Activated CD4-positive, alpha-beta T cell treated with anti-CD3 and anti-CD28 coated beads, Interleukin-2, amount 10 ng/mL, durations not matched to agents 7 days and 5 days (primary cell): ENCODE measurements at regions not wholly inside any gene's neighbourhood (a gene's known extent, or its start where the extent isn't known, plus 50 kb on each side); places are given as distances from the start of the nearest gene placed in this dataset.

Experiments
- CTCF ChIA-PET: fragments of 350-600 bp; sonication (Branson Sonifier 250); formaldehyde crosslinking; loops from one replicate; lab custom pipeline; 2021; ENCODE audit warnings: antibody characterized with exemption; lab: Charles Lee
- POLR2A ChIA-PET: fragments of 350-600 bp; sonication (Branson Sonifier 250); formaldehyde crosslinking; loops from one replicate; lab custom pipeline; 2021; ENCODE audit warnings: antibody characterized with exemption; lab: Charles Lee
- DNase-seq: peaks from one replicate; pipeline ENCODE4 v3.0.0-alpha.2; 2020
- H3K27ac Mint-ChIP-seq: one replicate; pipeline ENCODE4 v1.8.0; 2021; ENCODE audit warnings: mild to moderate bottlenecking, moderate library complexity, mixed read lengths
- H3K27me3 Mint-ChIP-seq: one replicate; pipeline ENCODE4 v1.8.0; 2021; ENCODE audit warnings: mixed read lengths
- H3K36me3 Mint-ChIP-seq: one replicate; pipeline ENCODE4 v1.8.0; 2021; ENCODE audit warnings: low read depth, mixed read lengths
- H3K4me1 Mint-ChIP-seq: one replicate; pipeline ENCODE4 v1.8.0; 2021; ENCODE audit warnings: mixed read lengths
- H3K4me3 Mint-ChIP-seq: one replicate; pipeline ENCODE4 v1.8.0; 2021; ENCODE audit warnings: mild to moderate bottlenecking, moderate library complexity, mixed read lengths
- H3K9me3 Mint-ChIP-seq: one replicate; pipeline ENCODE4 v1.8.0; 2021; ENCODE audit warnings: mixed read lengths

DNA sequence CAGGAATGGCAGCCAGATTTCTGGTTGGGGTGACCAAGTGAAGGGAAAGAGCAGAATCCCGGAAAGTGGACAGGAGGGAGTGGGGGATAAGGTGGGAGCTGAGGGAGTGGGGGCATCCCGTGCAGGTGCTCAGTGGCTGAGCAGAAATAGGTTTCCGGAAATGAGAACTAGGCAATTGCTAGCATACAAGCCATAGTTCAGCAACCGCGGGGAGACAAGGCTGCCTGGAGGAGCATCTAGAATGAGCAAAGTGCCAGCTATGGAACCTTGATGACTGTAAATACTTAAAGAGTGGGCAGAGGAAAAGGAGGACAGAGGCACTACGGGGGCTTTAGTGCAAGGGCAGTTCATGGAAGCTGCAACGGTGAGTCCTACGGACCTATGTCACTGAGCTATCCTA lies 220.2 kb downstream of the BCL11A start:
- H3K27me3 Mint-ChIP-seq, result peaks cover 4% of the 10 kb centered on the region
- ChIA-PET POLR2A (no interaction called here), CTCF (no interaction called here)
- no peaks in the 10 kb centered on the region for H3K36me3 Mint-ChIP-seq
- no peak overlapping the region for H3K27ac Mint-ChIP-seq
- no peak overlapping the region for H3K4me3 Mint-ChIP-seq
- no peak for DNase-seq
- no peaks in the 10 kb centered on the region for H3K9me3 Mint-ChIP-seq
- no peaks in the 10 kb centered on the region for H3K4me1 Mint-ChIP-seq

DNA sequence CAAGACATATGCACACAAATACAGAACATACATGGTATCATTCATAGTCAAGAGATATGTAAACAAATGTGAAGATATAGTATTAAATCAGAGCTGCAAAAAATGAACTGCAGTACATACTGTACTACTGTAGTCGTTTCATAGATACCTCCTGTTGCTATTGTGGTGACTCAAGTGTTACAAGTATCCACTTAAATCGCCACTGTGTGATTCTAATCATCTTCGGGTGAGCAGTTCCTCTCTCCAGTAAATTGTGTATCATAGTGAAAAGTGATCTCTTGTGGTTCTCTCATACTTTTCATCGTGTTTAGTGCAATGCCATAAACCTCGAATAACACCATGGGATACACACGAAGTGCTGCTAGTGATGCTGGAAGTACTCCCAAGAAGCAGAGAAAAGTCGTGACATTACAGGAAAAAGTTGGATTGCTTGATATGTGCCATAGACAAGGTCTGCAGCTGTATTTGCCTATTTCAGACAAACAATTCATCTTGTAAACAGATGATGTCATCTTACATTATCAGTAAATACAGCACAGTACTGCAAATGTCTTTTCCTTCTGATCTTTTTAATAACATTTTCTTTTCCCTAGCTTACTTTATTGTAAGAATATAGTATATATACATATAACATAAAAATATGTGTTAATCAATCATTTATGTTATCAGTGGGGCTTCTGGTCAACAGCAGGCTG lies 222.2 kb downstream of the BCL11A start:
- peaks cover 2% of the 10 kb centered on the region for H3K9me3 Mint-ChIP-seq
- H3K27ac Mint-ChIP-seq, result no peak overlapping the region
- DNase-seq, result no peak
- H3K4me3 Mint-ChIP-seq, result no peak overlapping the region
- no peaks in the 10 kb centered on the region for H3K36me3 Mint-ChIP-seq
- peaks cover 6% of the 10 kb centered on the region for H3K27me3 Mint-ChIP-seq
- H3K4me1 Mint-ChIP-seq, result no peaks in the 10 kb centered on the region
- ChIA-PET CTCF (interaction anchor here (1.1 kb wide), 1 partner anchor 35 kb away, joined by 3 read pairs; no protein-coding TSS in a partner anchor), POLR2A (no interaction called here)

DNA sequence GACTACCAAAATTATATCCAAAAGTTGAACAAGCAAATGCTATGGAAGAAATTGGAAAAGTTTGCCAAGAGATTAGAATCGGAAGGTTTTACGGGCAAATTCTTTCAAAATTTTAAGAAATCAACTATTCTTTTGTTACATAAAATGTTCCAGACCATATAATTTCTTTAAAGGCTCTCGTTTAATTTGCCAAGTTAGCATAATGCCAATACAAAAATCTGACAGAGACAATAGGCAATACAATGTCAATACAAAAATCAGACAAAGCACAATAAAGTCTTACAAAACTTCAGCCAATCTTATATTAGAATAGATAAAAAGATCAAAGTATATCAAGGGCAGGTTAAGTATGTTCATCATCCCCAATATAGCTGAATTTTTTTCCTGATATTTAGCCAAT lies 224.2 kb downstream of the BCL11A start:
- H3K27me3 Mint-ChIP-seq, result peaks cover 6% of the 10 kb centered on the region
- H3K4me3 Mint-ChIP-seq, result no peak overlapping the region
- no peak overlapping the region for H3K27ac Mint-ChIP-seq
- DNase-seq, result no peak
- H3K36me3 Mint-ChIP-seq, result no peaks in the 10 kb centered on the region
- no peaks in the 10 kb centered on the region for H3K4me1 Mint-ChIP-seq
- H3K9me3 Mint-ChIP-seq, result peaks cover 2% of the 10 kb centered on the region
- POLR2A ChIA-PET, result no interaction called here
- CTCF ChIA-PET, result no interaction called here

DNA sequence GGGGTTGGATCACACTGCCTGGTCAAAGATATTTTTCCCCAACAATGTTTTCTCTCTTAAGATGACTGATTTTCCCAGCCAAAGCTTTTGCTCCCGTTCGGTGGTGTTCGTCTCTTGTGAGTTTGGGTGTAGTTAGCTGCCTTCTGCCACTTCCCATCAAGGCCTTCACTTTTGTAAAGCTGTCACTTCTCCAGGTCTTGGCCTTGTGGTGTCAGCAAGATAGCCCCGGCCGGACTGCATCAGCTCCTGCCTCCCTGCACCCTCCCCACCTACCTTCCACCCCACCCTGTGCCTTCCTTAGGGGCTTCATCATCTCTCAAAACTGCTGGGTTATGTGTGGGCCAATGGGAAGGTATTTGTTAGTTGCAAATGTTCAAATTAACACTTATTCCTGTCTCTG lies 228.9 kb downstream of the BCL11A start:
- POLR2A ChIA-PET, result no interaction called here
- Mint-ChIP-seq H3K4me3 (no peak overlapping the region), H3K36me3 (no peaks in the 10 kb centered on the region), H3K27me3 (peaks cover 3% of the 10 kb centered on the region), H3K27ac (no peak overlapping the region), H3K9me3 (peaks cover 2% of the 10 kb centered on the region), H3K4me1 (no peaks in the 10 kb centered on the region)
- CTCF ChIA-PET, result no interaction called here
- no peak for DNase-seq

DNA sequence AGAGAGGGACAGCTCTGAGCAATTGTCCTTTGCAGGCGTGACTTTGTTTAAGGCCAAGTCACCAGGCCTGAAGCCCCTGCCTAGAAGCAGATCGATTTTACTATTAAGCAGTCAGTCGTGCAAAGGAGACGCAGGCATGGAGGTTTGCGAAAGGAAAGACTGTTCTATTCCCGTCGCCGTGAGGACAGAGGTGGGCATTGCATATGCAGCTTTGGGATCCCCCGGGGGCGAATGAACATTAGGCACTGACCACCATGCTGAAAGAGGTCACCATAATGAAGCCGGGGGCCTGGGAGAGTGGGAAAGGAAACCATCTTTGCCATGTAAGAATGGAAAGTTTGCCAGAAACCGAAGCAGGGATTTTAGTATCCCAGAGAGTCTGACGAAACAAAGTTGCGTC lies 231.6 kb downstream of the BCL11A start:
- Mint-ChIP-seq H3K9me3 (peaks cover 2% of the 10 kb centered on the region), H3K36me3 (no peaks in the 10 kb centered on the region), H3K27ac (no peak overlapping the region), H3K27me3 (peaks cover 3% of the 10 kb centered on the region), H3K4me1 (no peaks in the 10 kb centered on the region), H3K4me3 (no peak overlapping the region)
- ChIA-PET POLR2A (no interaction called here), CTCF (no interaction called here)
- no peak for DNase-seq

DNA sequence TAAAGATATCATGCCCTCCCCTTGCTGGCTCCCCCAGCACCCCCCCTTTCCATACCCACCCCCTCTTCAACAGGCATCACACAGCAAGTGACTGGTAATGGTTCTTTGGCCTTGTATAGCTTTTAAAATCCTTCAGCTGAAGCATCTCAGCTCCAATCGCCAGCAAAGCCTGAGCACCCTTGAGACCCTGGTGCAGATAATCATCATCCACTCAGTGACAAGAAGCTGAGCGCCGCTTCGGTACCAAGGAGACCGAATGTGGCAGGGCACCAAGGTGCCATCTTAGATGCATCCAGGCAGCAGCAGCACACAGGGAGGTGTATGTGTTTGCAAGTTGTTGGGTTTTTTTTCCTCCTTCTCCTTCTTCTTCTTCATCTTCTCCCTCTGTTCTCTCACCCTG lies 232.7 kb downstream of the BCL11A start:
- DNase-seq, result no peak
- Mint-ChIP-seq H3K27me3 (peaks cover 6% of the 10 kb centered on the region), H3K9me3 (no peaks in the 10 kb centered on the region), H3K36me3 (no peaks in the 10 kb centered on the region), H3K4me3 (no peak overlapping the region), H3K27ac (no peak overlapping the region), H3K4me1 (no peaks in the 10 kb centered on the region)
- POLR2A ChIA-PET, result no interaction called here
- CTCF ChIA-PET, result no interaction called here

DNA sequence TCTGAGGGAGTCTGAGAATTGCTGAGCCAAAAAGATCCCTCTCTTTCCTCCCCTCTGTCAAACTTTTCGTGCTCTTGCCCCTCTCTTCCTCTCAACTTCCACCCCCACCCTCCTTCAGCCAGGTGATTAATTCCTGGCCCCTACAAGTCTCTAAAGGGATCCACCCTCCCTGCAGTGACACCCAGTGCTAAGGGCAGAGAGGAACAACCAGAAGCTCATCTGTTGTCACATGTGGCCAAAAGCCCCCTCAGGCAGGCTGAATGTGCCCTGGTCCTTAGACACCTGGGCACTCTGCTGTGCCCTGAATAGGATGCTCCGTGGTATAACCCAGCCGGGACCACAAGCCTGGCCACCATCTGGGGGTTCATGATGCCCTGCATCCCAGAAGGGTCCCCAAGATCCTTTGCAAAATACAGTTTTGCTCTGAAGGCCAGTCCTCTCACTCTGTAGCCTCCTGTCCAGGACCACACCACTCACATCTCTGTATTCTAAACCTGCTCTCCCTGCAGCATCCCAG lies 234.4 kb downstream of the BCL11A start:
- Mint-ChIP-seq H3K9me3 (no peaks in the 10 kb centered on the region), H3K4me3 (no peak overlapping the region), H3K27ac (no peak overlapping the region), H3K4me1 (peaks cover 8% of the 10 kb centered on the region), H3K36me3 (no peaks in the 10 kb centered on the region), H3K27me3 (peaks cover 18% of the 10 kb centered on the region)
- no peak for DNase-seq
- ChIA-PET CTCF (no interaction called here), POLR2A (no interaction called here)

DNA sequence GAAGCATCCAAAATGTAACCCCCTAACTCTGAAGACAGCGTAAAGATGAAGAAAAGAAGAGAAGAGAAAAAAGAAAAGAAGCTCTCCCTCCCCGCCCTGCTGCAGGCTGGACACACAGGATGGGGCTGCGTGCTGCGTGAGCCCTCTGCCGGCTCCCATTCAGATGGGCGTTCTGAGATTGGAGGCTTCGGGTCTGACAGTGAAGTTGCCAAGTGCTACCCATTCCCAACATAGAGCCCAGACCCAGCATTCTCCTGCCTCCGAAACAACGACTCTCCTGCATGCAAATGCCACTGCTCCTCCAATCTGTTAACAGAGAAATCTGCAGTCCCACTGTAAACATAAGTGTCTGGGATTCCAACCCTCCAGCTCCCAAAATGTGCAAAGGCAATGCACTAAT lies 234.9 kb downstream of the BCL11A start:
- Mint-ChIP-seq H3K36me3 (no peaks in the 10 kb centered on the region), H3K4me3 (no peak overlapping the region), H3K4me1 (peaks cover 14% of the 10 kb centered on the region), H3K27me3 (peaks cover 18% of the 10 kb centered on the region), H3K27ac (no peak overlapping the region), H3K9me3 (no peaks in the 10 kb centered on the region)
- POLR2A ChIA-PET, result no interaction called here
- DNase-seq, result no peak
- CTCF ChIA-PET, result interaction anchor here (1.4 kb wide), 1 partner anchor 39 kb away, joined by 4 read pairs; no protein-coding TSS in a partner anchor

DNA sequence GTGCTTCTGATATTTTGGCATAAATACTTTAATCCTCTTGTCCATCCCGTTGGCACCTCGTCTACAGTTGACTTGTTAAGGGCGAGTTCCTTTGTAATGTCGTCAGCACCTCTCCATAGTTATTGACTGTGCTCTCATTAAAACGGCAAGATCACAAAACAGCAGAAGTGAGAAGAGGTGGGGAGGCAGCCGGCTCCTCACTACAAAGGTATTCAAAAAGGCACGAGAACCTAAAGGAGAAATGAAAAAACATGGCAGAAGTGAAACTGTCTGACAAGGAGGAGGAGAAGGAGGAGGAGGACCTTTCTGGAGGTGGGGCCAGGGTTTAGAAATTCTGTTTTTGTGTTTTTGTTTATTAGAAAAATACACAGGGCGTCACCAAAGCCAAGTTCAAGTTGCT lies 235.6 kb downstream of the BCL11A start:
- Mint-ChIP-seq H3K4me3 (no peak overlapping the region), H3K4me1 (peaks cover 21% of the 10 kb centered on the region), H3K27ac (no peak overlapping the region), H3K36me3 (no peaks in the 10 kb centered on the region), H3K9me3 (no peaks in the 10 kb centered on the region), H3K27me3 (peaks cover 18% of the 10 kb centered on the region)
- ChIA-PET CTCF (interaction anchor here (1.4 kb wide), 1 partner anchor 38 kb away, joined by 4 read pairs; no protein-coding TSS in a partner anchor), POLR2A (no interaction called here)
- no peak for DNase-seq

DNA sequence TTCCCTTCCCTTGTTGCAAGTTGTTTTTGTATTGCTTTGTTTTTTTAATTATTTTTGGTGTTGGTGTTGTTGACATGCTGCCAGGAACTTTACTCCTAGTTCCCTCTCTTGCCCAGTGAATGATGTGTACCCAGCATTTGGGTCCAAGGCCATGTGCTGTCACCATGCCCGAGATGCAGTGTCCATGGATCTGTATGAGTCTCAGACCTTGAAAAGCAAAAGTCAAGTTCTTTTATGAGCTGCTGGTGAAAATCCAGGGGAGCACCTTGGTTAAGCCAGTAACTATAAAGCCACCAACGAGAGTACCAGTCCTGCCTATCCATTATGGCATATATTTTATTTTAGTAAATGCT lies 236.4 kb downstream of the BCL11A start:
- POLR2A ChIA-PET, result no interaction called here
- CTCF ChIA-PET, result interaction anchor here (1.4 kb wide), 1 partner anchor 37 kb away, joined by 4 read pairs; no protein-coding TSS in a partner anchor
- DNase-seq, result no peak
- Mint-ChIP-seq H3K4me3 (no peak overlapping the region), H3K27ac (no peak overlapping the region), H3K27me3 (peaks cover 18% of the 10 kb centered on the region), H3K9me3 (no peaks in the 10 kb centered on the region), H3K36me3 (no peaks in the 10 kb centered on the region), H3K4me1 (peaks cover 25% of the 10 kb centered on the region)

DNA sequence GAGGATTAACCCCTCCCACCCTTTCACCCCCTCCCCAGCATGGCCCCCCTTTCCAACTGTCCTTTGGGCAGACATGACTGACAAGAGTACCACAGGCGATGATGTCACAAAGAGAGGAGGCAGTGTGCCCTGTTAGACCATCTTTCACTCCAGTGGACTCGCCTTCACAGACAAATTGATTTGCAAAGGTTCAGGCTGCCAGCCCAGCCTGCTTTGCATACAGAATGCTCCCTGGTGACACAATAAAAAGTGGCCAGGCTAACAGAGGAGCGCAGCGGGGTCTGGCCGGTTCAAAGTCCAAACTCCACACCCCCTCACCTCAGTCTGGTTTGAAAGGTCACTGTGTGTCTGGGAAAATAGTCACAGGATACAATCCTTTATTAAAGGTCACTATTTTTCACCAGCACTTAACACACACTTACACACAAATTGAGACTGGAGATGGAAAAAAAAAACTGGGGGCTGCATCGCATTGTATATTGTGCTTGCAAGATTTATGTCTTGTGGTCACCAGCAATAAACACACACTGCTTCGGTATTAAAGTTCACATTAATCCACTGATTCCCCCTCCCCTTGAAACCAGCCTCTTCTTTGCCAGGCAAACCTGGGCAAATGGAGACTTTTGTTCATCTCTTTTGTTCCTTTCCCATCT lies 236.9 kb downstream of the BCL11A start:
- Mint-ChIP-seq H3K9me3 (no peaks in the 10 kb centered on the region), H3K4me1 (peaks cover 28% of the 10 kb centered on the region), H3K27me3 (peaks cover 18% of the 10 kb centered on the region), H3K36me3 (no peaks in the 10 kb centered on the region), H3K4me3 (no peak overlapping the region), H3K27ac (no peak overlapping the region)
- POLR2A ChIA-PET, result no interaction called here
- CTCF ChIA-PET, result no interaction called here
- DNase-seq, result no peak

DNA sequence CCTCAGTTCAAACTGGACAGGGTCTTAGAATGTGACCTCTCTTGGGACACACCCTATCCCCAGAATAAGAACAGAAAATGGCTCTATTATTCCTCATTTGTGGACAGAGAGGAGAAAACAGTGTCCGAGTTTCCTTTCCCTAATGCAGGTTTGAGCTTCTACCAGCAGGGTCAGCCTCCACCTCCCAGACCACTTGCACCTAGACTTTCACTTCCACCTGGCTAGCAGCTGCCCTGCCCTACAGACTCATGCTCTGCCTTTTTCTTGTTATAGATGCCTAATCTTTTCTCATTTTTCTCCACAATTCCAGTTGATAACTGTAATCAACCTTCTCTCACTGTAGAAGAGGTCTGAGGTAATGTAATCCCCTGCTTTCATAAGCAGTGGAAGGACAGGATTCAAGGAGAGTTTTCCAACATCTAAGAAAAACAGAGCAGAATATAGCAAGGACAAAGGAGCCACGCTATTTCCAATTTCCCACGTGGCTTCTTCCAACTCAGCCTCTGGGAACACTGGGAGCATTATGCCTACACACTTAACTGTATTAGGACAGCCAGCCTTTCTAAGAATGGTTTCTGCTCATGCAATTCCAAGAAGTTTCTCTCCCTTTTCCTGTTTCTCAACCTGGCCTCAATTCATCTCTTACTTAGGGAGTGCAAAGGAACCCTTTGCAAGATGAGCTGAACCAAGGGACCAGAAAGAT lies 239.8 kb downstream of the BCL11A start:
- DNase-seq, result no peak
- H3K4me3 Mint-ChIP-seq, result no peak overlapping the region
- ChIA-PET POLR2A (no interaction called here), CTCF (no interaction called here)
- H3K27ac Mint-ChIP-seq, result no peak overlapping the region
- H3K27me3 Mint-ChIP-seq, result peaks cover 18% of the 10 kb centered on the region
- H3K4me1 Mint-ChIP-seq, result peaks cover 35% of the 10 kb centered on the region
- no peaks in the 10 kb centered on the region for H3K36me3 Mint-ChIP-seq
- H3K9me3 Mint-ChIP-seq, result no peaks in the 10 kb centered on the region

DNA sequence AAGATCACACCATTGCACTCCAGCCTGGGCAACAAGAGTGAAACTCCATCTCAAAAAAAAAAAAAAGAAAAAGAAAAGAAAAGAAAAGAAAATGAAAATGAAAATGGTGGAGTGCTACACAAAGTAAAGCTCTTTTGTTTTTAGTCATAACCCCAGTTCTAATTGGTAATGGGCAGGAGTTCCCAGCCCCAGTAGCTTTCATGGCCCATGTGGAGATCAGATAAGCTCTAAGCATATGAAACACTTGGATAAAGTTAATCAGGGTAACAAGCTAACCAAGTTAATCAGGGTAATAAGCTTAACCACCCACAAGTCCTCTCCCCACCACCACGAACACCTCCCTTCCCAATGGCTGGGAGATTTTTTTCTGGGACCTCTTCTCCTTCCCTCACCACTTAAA lies 240.8 kb downstream of the BCL11A start:
- no peak overlapping the region for H3K27ac Mint-ChIP-seq
- H3K4me3 Mint-ChIP-seq, result no peak overlapping the region
- peaks cover 35% of the 10 kb centered on the region for H3K4me1 Mint-ChIP-seq
- H3K9me3 Mint-ChIP-seq, result no peaks in the 10 kb centered on the region
- CTCF ChIA-PET, result interaction anchor here (0.6 kb wide), 1 partner anchor 109 kb away, joined by 3 read pairs; no protein-coding TSS in a partner anchor
- H3K36me3 Mint-ChIP-seq, result no peaks in the 10 kb centered on the region
- peak; percentile 9 for DNase-seq
- H3K27me3 Mint-ChIP-seq, result peaks cover 22% of the 10 kb centered on the region
- POLR2A ChIA-PET, result no interaction called here
